CD4-positive, alpha-beta T cell treated with Interleukin-4 for 4 hours (primary cell): ENCODE measurements at regions not wholly inside any gene's neighbourhood (a gene's known extent, or its start where the extent isn't known, plus 50 kb on each side); places are given as distances from the start of the nearest gene placed in this dataset.
"Not testable (repeated sequence)": the region's sequence is repeated elsewhere in the genome, so short reads cannot be mapped to it uniquely, and the experiment has no call there.

Experiments
- DNase-seq: peaks from one replicate; pipeline ENCODE4 v3.0.0-alpha.2; 2020

DNA sequence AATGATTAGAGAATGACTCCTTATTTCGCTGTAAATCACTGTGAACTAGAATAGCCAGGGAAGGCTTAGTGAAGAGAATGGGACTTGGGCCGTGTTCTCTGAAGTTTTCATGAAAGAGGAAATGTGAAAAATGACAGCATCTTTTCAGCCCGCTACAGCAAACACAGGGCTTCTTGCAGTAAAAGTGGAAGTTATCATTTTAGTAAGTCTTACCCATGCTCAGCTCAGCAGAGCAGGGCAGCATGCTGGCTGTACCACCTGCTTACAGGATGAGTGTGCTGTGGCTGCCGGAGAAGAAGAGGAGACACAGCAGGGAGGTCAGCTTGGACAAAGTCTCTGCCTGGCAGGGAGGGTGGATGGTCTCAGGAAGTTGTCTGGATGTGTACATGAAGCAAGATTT is 300.7 kb upstream of the DLGAP1 start:
- no peak for DNase-seq

DNA sequence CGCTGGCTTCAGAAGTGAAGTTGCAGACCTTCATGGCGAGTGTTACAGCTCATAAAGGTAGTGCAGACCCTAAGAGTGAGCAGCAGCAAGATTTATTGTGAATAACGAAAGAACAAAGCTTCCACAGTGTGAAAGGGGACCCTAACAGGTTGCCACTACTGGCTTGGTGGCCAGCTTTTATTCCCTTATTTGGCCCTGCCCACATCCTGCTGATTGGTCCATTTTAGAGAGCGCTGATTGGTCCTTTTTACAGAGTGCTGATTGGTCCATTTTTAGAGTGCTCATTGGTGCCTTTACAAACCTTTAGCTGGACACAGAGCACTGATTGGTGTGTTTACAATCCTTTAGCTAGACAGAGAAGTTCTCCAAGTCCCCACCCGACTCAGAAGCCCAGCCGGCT is 298.0 kb upstream of the DLGAP1 start:
- DNase-seq: not testable (repeated sequence)

- no peak for DNase-seq
Measured at GRCh38 chr18:4751523-4751922, 296.4 kb upstream of the DLGAP1 start.

- DNase-seq: no peak
Measured at GRCh38 chr18:4750393-4751346, 295.6 kb upstream of the DLGAP1 start.

- no peak for DNase-seq
Measured at GRCh38 chr18:4748975-4749374, 293.9 kb upstream of the DLGAP1 start.

DNA sequence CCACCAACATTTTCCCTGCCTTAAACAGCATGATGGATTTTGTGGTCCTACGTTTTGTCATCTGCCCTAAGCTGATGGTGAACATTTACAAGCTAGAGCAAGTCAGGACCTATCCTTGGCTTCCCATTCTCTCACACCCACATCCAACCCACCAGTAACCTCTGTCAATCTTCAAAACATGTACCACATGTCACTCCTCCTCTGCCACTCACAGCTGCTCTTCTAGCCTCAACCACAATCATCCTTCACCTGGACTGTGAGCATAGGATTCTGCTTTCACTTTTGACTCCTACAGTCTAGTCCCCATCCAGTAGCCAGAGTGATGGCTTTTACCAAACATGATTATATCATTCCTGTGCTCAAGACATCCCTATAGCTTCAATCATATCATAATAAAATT is 279.8 kb upstream of the DLGAP1 start:
- no peak for DNase-seq

DNA sequence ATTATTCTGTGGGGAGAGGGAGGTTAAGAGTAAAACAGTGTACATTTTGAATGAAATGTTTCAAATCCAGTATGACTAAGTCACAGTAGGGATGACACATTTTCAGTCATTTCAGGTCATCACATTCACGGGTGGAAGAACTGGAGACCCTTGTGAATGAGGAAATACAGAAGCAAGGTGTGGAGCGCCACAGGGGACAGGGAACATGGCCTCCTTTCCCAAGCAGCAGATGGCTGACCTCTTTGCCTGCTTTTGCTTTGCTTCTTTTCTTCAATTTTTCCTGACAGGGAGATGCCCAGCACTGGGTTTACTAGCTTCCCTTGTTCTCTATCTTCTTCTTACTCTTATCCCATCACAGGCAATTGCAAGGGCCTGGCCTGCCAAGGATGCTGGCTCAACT is 278.9 kb upstream of the DLGAP1 start:
- DNase-seq: no peak

DNA sequence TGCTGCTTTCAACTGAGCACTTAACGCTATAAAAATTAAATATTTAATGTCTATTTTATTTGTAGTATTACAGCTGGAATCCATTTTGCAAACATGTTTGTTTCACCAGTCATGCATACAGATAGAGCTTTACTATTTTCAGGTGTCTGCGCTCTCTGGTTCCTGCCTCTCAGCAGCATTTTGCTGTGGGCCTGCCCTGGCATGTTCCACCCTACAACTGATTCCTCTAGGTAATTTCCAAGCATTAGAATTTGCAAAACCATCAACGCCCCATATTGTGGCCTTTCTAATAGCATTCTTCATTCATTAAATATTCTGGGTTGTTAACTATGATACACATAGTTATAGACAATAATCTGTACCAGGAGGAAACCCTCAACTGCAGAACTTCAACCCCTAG is 266.4 kb upstream of the DLGAP1 start:
- DNase-seq: no peak

GRCh38 chr18:4720518-4720917 is 265.4 kb upstream of the DLGAP1 start:
- DNase-seq: no peak

GRCh38 chr18:4705894-4706293 is 250.8 kb upstream of the DLGAP1 start:
- no peak for DNase-seq

- no peak for DNase-seq
Measured at GRCh38 chr18:4704781-4705180, 249.7 kb upstream of the DLGAP1 start.

DNA sequence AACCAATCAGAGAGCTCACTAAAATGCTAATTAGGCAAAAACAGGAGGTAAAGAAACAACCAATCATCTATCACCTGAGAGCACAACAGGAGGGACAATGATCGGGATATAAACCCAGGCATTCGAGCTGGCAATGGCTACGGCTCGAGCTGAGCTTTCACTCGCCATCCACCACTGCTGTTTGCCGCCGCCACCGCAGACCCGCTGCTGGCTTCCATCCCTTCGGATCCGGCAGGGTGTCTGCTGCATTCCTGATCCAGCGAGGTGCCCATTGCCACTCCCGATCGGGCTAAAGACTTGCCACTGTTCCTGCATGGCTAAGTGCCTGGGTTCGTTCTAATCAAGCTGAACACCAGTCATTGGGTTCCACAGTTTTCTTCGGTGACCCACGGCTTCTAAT is 236.7 kb upstream of the DLGAP1 start:
- no peak for DNase-seq

- not testable (repeated sequence) for DNase-seq
Measured at GRCh38 chr18:4678685-4679084, 223.6 kb upstream of the DLGAP1 start.

GRCh38 chr18:4677006-4677405 is 221.9 kb upstream of the DLGAP1 start:
- DNase-seq: no peak

DNA sequence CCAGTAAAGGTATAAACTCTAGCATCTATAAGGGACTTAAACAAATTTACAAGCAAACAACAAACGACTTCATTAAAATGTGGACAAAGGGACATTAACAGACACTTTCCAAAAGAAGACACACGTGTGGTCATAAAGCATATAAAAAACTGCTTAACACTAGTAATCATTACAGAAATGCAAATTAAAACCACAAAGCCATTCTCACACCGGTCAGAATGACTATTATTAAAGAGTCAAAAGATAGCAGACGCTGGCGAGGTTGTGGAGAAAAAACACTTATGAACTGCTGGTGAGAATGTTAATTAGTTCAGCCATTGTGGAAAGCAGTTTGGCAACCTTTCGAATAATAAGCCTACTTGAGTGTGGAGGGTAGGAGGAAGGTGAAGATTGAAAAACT is 217.1 kb upstream of the DLGAP1 start:
- no peak for DNase-seq

DNA sequence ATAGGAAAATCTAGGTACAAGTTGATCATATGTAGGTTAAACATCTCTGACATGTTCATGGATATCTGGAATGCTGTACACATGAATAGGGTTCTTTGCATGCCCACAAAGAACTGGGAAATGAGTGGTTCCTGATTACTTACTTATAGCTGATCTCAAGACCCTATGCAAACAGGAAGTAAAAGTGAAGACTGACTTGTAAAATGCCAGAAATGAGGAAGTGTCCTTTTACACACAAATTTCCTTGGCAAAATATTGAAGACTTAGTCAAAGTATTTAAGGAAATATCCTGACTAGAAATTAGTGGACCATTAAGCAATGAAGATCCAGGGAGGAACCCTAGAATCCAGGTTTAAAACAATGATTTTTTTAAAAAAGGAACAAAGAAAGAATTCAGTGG is 203.7 kb upstream of the DLGAP1 start:
- no peak for DNase-seq

DNA sequence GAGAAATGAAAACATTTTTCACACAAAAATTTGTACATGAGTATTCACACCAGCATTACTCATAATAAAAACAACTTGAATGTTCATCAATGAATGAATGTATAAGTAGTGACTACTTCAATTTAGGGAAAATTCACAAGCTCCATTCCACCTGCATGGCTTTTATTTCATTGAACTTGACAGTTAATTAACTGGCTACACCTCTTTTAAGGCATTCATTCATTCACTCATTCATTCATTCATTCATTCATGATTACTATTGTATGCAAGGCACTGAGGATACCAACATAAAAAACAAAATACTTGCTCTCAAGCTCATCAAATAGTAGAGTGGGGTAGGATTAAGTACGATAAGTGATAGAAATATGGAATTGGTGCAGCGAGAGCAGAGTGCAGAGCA is 198.3 kb upstream of the DLGAP1 start:
- no peak for DNase-seq

- DNase-seq: no peak
Measured at GRCh38 chr18:4641771-4642368, 186.8 kb upstream of the DLGAP1 start.

DNA sequence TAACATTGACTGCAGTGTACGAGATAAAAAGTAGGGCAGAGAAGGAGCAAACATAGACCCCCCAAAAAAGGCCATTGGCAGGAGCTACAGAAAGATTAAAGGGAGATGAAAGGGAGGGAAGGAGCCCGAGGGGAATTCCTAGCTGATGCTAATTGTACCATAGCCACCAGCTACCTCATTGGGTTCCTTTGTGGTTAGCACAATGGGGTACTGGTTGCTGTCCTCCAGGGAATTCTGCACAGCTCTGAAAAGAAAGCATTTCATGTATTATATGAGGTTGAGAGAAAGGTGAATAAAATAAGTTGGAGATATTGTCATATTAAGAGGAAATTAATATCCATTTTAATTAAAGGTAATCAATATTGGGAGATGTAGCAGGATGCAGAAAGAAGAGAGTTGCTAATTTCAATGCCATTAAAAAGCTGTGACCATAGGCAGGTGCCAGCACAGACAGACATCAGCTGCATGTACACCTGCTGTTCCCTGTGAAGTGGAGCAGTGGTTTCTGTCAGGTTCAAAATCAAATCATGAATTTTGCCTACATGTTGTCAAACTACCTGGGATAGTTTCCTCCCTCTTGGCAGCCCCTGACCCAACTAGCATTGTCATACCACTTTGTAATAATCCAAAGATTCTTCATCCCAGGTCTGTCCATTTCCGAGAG is 185.4 kb upstream of the DLGAP1 start:
- DNase-seq: no peak

DNA sequence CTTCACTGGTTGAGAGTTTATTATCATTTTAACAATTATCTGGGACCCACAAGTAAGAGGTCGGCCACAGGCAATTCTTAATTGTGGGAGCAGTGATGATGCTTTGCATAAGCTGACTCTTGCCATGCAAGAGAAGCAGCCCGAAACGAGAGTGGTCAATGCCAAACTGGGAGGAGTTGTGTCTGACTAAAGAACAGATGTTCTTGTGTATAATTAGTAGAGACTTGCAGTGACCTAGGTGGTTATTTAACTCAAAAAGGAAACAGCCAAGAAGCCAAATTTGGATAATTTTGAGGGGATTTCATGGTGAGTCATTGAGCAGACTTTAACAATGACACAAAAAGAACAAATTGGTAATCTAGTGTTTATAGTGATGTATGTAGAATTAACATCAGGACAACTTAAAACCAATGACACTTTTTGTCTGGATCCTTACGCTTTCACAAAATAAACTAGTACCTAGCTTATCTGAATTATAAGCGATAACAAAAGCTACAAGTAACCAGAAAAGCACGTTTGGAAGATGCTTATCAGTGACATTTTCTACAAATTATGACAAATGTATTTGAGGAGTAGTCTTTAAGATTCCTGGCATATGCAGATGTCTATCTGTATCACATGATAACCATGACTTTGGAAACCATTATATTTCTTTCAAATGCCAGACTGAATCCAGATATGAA is 184.7 kb upstream of the DLGAP1 start:
- no peak for DNase-seq

DNA sequence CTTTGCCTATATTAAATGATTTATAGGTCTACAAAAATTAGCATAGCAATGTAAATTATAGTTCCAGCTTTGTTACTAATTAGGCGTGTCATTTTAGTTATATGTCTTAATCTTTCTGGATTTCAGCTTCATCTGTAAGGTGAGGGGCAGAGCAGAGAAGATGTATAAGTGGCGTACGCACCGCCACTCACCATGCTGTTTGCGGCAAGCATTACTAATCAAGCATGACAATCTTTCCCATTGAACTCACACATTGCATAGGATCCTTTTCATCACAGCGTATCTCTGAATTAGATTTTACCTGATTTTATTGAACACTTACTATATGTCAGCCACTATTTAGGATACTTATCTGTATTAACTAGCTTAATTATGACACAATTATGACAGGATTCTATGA is 183.6 kb upstream of the DLGAP1 start:
- DNase-seq: no peak

- no peak for DNase-seq
Measured at GRCh38 chr18:4637876-4638275, 182.8 kb upstream of the DLGAP1 start.

DNA sequence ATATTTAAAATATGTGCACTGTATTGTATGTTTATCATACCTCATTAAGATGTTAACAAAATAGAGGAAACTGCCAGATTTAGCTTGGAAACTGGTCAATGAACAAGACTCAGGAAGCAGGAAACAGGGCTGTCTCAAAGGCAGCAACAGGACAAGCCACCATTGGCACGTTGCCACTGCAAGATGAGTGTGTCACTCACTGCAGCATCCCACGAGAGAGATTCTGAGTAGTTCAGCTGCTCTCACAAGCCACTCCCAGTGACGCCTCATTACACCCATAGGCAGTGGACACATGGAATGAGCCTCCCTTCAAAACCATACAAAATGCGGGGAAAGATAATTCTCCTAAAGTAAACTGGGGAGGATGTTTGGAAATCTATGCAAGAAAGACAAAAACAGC is 181.9 kb upstream of the DLGAP1 start:
- DNase-seq: no peak
